WERI-Rb-1 (cell line): ENCODE measurements at regions not wholly inside any gene's neighbourhood (a gene's known extent, or its start where the extent isn't known, plus 50 kb on each side); places are given as distances from the start of the nearest gene placed in this dataset.

Experiments
- DNase-seq: peaks from one replicate; pipeline ENCODE4 v3.0.0-alpha.2; 2020
- H3K27ac ChIP-seq: fragments of 250-450 bp; sonication (Bioruptor Pico); 2 replicates; pipeline ENCODE4 v1.5.1; 2020; ENCODE audit warnings: mild to moderate bottlenecking, moderate library complexity
- H3K27me3 ChIP-seq: fragments of 250-450 bp; sonication (Bioruptor Pico); 2 replicates; pipeline ENCODE4 v1.5.1; 2021; ENCODE audit warnings: mild to moderate bottlenecking, low read depth, moderate library complexity; ENCODE audit not compliant: insufficient read depth, severe bottlenecking
- H3K36me3 ChIP-seq: fragments of 250-450 bp; sonication (Bioruptor Pico); 2 replicates; pipeline ENCODE4 v1.5.1; 2020; ENCODE audit warnings: mild to moderate bottlenecking, moderate library complexity
- H3K4me3 ChIP-seq: 2 replicates; pipeline ENCODE4 v1.5.1; 2011; ENCODE audit warnings: low read depth, mild to moderate bottlenecking, control low read depth, low read length
- H3K9me3 ChIP-seq: fragments of 250-450 bp; sonication (Bioruptor Pico); 2 replicates; pipeline ENCODE4 v1.5.1; 2021; ENCODE audit warnings: mild to moderate bottlenecking, moderate library complexity; ENCODE audit not compliant: severe bottlenecking
- CTCF ChIP-seq: IDR thresholded peaks from 2 replicates; pipeline ENCODE4 v1.5.1; 2011; ENCODE audit warnings: low read depth, mild to moderate bottlenecking, control low read depth, inconsistent platforms, low read length

GRCh38 chrX:109839694-109840567 is 106.9 kb upstream of the ACSL4 start:
- Histone ChIP-seq H3K27ac (no peak overlapping the region), H3K36me3 (no peaks in the 10 kb centered on the region), H3K4me3 (no peak overlapping the region), H3K27me3 (peaks cover 9% of the 10 kb centered on the region), H3K9me3 (no peaks in the 10 kb centered on the region)
- DNase-seq, result peak; percentile 10
- no peak for TF ChIP-seq CTCF

GRCh38 chrX:109840585-109840984 is 107.5 kb upstream of the ACSL4 start:
- no peak for DNase-seq
- H3K27ac ChIP-seq, result no peak overlapping the region

GRCh38 chrX:109841257-109841656 is 108.2 kb upstream of the ACSL4 start:
- peaks cover 5% of the 10 kb centered on the region for H3K27me3 ChIP-seq
- TF ChIP-seq CTCF, result no peak
- H3K9me3 ChIP-seq, result no peaks in the 10 kb centered on the region
- no peak overlapping the region for H3K4me3 ChIP-seq
- no peaks in the 10 kb centered on the region for H3K36me3 ChIP-seq
- DNase-seq, result no peak
- H3K27ac ChIP-seq, result no peak overlapping the region

More at GRCh38 chrX:109840585-109840984, 107.5 kb upstream of the ACSL4 start:
- no peak for TF ChIP-seq CTCF
- Histone ChIP-seq H3K27me3 (peaks cover 5% of the 10 kb centered on the region), H3K9me3 (no peaks in the 10 kb centered on the region), H3K4me3 (no peak overlapping the region), H3K36me3 (no peaks in the 10 kb centered on the region)

GRCh38 chrX:109841869-109842579 is 109.0 kb upstream of the ACSL4 start:
- Histone ChIP-seq H3K27me3 (peaks cover 5% of the 10 kb centered on the region), H3K27ac (no peak overlapping the region), H3K36me3 (no peaks in the 10 kb centered on the region), H3K9me3 (no peaks in the 10 kb centered on the region), H3K4me3 (no peak overlapping the region)
- no peak for DNase-seq
- TF ChIP-seq CTCF, result no peak

GRCh38 chrX:109842611-109843010 is 109.6 kb upstream of the ACSL4 start:
- Histone ChIP-seq H3K4me3 (no peak overlapping the region), H3K27me3 (peaks cover 5% of the 10 kb centered on the region), H3K9me3 (no peaks in the 10 kb centered on the region), H3K27ac (no peak overlapping the region), H3K36me3 (no peaks in the 10 kb centered on the region)
- no peak for TF ChIP-seq CTCF
- DNase-seq, result no peak
